ENCODE measurements at regions not wholly inside any gene's neighbourhood (a gene's known extent, or its start where the extent isn't known, plus 50 kb on each side); places are given as distances from the start of the nearest gene placed in this dataset.
"Not testable (repeated sequence)": the region's sequence is repeated elsewhere in the genome, so short reads cannot be mapped to it uniquely, and the experiment has no call there.

DNA sequence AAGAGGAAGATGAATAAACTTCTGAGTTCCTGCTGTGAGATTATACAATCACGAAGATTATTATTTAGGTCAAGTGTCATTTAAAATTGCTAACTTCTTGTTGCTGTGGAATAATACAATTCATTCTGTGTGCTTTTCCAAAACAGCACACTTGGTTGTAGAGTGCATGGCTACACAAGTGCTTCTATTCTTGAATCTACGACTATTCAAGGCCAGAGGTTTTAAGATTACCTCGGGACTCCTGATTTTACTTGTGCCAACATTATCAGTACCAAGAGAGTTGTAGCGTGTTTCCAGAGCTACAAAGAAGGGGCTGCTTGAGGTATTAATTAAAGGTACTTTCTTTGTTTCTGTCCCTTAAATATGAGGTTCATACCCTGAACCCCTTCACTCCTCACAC is 234.0 kb upstream of the PCDH9 start:
- H3K27me3 Mint-ChIP-seq (ENCODE audit: low read depth) = no peaks in the 10 kb centered on the region
- DNase-seq (ENCODE audit: low spot score) = no peak
- H3K27ac Mint-ChIP-seq = no peak overlapping the region
- no peak overlapping the region for H3K4me3 Mint-ChIP-seq
- H3K36me3 Mint-ChIP-seq (ENCODE audit: low read depth) = no peaks in the 10 kb centered on the region
- peaks cover 41% of the 10 kb centered on the region for H3K9me3 Mint-ChIP-seq
- no peaks in the 10 kb centered on the region for H3K4me1 Mint-ChIP-seq (ENCODE audit: low read depth)

DNA sequence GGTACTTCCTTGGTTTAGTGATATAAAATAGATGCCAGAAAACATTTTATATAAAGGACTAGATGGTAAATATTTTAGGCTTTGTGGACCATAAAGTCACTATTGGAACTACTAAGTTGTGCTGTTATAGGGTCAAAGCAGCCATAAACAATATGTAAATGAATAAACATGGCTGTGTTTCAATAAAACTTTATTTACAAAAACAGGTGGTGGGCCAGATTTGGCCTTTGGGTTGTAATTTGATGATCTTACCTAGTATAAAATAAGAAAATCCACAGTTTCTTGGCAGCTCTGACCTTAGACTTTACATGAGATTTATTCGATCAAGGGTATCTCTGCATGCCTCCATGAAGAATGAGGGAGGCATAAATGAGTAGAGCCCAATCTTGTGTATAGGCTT is 232.0 kb upstream of the PCDH9 start:
- Mint-ChIP-seq H3K27me3 (ENCODE audit: low read depth) (no peaks in the 10 kb centered on the region), H3K9me3 (peaks cover 31% of the 10 kb centered on the region), H3K4me1 (ENCODE audit: low read depth) (no peaks in the 10 kb centered on the region), H3K4me3 (no peak overlapping the region), H3K27ac (no peak overlapping the region), H3K36me3 (ENCODE audit: low read depth) (no peaks in the 10 kb centered on the region)
- DNase-seq (ENCODE audit: low spot score) = no peak

DNA sequence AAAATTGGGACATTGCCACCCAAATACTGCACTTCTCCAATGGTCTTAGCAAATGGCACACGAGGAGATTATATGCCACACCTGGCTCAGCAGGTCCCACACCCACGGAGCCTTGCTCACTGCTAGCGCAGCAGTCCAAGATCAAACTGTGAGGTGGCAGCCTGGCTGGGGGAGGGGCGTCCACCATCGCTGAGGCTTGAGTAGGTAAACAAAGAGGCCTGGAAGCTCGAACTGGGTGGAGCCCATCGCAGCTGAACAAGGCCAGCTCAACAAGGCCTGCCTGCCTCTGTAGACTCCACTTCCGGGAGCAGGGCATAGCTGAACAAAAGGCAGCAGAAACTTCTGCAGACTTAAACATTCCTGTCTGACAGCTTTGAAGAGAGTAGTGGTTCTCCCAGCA is 222.4 kb upstream of the PCDH9 start:
- DNase-seq (ENCODE audit: low spot score); H3K4me3 Mint-ChIP-seq; H3K27me3 Mint-ChIP-seq (ENCODE audit: low read depth); H3K27ac Mint-ChIP-seq; H3K36me3 Mint-ChIP-seq (ENCODE audit: low read depth); H3K4me1 Mint-ChIP-seq (ENCODE audit: low read depth): not testable (repeated sequence)
- peaks cover 38% of the 10 kb centered on the region for H3K9me3 Mint-ChIP-seq

- H3K4me1 Mint-ChIP-seq (ENCODE audit: low read depth) = no peaks in the 10 kb centered on the region
- no peaks in the 10 kb centered on the region for H3K27me3 Mint-ChIP-seq (ENCODE audit: low read depth)
- no peak overlapping the region for H3K27ac Mint-ChIP-seq
Measured at GRCh38 chr13:67445436-67445835, 215.3 kb upstream of the PCDH9 start.

DNA sequence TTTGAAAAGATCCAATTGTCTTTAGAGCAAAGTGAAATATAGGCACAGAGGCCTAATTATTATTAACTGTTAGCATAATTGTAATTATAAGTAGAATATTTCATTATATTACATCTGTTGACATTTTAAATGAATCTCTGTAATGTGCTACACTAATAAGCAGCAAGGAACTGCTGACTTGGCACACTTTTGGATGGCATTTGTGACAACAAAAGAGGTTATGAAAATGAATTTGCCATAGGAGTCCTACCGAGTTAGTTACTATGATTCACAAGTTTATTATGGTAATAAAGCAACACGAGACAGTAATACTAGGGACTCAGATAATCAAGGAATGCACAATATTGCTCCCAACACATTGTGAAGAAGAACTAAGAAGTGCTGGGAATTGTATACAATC is 213.8 kb upstream of the PCDH9 start:
- H3K4me3 Mint-ChIP-seq = no peak overlapping the region

More at GRCh38 chr13:67445436-67445835, 215.3 kb upstream of the PCDH9 start:
- no peak overlapping the region for H3K4me3 Mint-ChIP-seq
- no peak for DNase-seq (ENCODE audit: low spot score)
- no peaks in the 10 kb centered on the region for H3K36me3 Mint-ChIP-seq (ENCODE audit: low read depth)
- peaks cover 12% of the 10 kb centered on the region for H3K9me3 Mint-ChIP-seq

DNA sequence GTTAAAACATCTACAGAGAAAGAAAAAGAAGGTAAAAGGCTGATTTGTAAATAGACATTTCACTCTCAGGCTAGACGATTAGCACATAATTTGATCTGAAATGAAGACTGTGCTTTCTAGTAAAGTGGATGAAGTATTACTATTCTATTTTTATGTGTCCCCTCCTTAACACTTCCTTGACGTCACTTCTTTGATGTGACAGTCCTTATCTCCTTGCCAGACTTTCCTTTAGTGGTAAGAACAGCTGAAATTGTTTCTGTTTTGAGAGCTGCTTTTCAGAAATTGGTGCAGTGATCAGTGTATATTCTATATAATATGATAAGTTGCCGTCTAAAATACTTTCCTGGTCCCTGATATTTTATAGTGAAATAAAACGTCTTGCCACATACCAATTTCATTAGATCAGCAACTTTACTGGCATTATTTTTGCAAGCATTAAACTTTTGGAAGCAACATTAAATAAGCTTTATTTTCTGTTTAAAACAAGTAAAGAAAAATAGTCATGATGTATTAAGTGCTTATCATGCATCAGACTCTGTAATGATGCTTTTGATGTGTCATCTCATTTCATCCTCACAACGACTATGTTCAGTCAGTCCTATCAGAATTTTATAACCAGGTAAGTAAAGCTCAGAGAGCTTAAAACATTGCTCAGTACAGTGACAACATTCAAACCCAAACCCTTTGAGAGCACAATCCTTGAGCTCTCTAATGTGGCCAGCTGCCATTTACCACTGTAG is 210.3 kb upstream of the PCDH9 start:
- H3K27ac Mint-ChIP-seq = no peak overlapping the region
- peaks cover 8% of the 10 kb centered on the region for H3K9me3 Mint-ChIP-seq
- no peaks in the 10 kb centered on the region for H3K27me3 Mint-ChIP-seq (ENCODE audit: low read depth)
- H3K36me3 Mint-ChIP-seq (ENCODE audit: low read depth) = no peaks in the 10 kb centered on the region
- H3K4me1 Mint-ChIP-seq (ENCODE audit: low read depth) = no peaks in the 10 kb centered on the region
- no peak overlapping the region for H3K4me3 Mint-ChIP-seq
- no peak for DNase-seq (ENCODE audit: low spot score)

More for the DNA sequence above, 213.8 kb upstream of the PCDH9 start:
- Mint-ChIP-seq H3K27ac (no peak overlapping the region), H3K4me1 (ENCODE audit: low read depth) (no peaks in the 10 kb centered on the region), H3K9me3 (peaks cover 8% of the 10 kb centered on the region), H3K36me3 (ENCODE audit: low read depth) (no peaks in the 10 kb centered on the region), H3K27me3 (ENCODE audit: low read depth) (no peaks in the 10 kb centered on the region)
- DNase-seq (ENCODE audit: low spot score) = no peak

DNA sequence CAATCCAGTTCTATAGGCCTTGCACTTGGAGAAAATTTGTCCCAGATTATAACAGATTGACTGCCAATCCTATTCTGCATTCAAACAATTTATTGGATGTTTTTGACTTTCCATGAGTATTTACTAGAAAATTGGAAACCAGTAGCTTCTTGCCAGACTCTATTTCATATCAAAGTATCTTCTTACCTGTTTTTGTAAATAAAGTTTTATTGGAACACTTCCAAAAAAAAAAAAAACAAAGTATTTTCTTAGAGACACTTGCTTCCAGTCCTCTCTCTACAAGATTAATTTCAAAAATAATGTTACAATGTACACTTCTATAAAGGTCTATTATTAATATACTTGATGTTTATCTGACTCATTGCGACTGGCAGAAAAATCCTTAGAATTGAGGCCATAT is 209.2 kb upstream of the PCDH9 start:
- Mint-ChIP-seq H3K27me3 (ENCODE audit: low read depth) (no peaks in the 10 kb centered on the region), H3K9me3 (peaks cover 8% of the 10 kb centered on the region), H3K27ac (no peak overlapping the region), H3K4me1 (ENCODE audit: low read depth) (no peaks in the 10 kb centered on the region), H3K36me3 (ENCODE audit: low read depth) (no peaks in the 10 kb centered on the region), H3K4me3 (no peak overlapping the region)
- no peak for DNase-seq (ENCODE audit: low spot score)

- Mint-ChIP-seq H3K27me3 (ENCODE audit: low read depth) (no peaks in the 10 kb centered on the region), H3K27ac (no peak overlapping the region), H3K9me3 (peaks cover 8% of the 10 kb centered on the region), H3K4me1 (ENCODE audit: low read depth) (no peaks in the 10 kb centered on the region), H3K4me3 (no peak overlapping the region), H3K36me3 (ENCODE audit: low read depth) (no peaks in the 10 kb centered on the region)
- DNase-seq (ENCODE audit: low spot score) = no peak
Measured at GRCh38 chr13:67438465-67438864, 208.3 kb upstream of the PCDH9 start.

DNA sequence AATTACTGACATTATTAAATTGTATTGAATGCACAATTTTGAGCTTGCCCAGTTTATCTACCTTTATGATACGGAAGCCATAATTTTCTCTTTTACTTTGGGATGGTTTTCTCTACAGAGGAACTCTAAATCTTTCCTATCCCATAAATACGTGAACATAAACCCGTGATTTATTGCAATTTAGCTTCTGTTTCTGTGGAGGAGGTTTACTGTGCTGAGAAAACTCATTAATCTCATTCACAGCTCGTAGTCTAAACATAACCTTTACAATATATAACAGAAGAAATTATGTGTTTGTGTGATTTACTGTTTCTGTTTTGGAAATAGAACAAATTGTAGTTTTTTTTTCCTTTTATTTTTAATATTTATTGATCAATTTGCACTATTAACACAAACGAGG is 207.1 kb upstream of the PCDH9 start:
- no peak for DNase-seq (ENCODE audit: low spot score)
- H3K36me3 Mint-ChIP-seq (ENCODE audit: low read depth) = no peaks in the 10 kb centered on the region
- H3K27me3 Mint-ChIP-seq (ENCODE audit: low read depth) = no peaks in the 10 kb centered on the region
- H3K27ac Mint-ChIP-seq = no peak overlapping the region
- H3K4me3 Mint-ChIP-seq = no peak overlapping the region
- H3K4me1 Mint-ChIP-seq (ENCODE audit: low read depth) = no peaks in the 10 kb centered on the region
- H3K9me3 Mint-ChIP-seq = peaks cover 1% of the 10 kb centered on the region

- Mint-ChIP-seq H3K9me3 (no peaks in the 10 kb centered on the region), H3K4me3 (no peak overlapping the region), H3K27ac (no peak overlapping the region), H3K36me3 (ENCODE audit: low read depth) (no peaks in the 10 kb centered on the region), H3K4me1 (ENCODE audit: low read depth) (no peaks in the 10 kb centered on the region), H3K27me3 (ENCODE audit: low read depth) (no peaks in the 10 kb centered on the region)
- no peak for DNase-seq (ENCODE audit: low spot score)
Measured at GRCh38 chr13:67421475-67421874, 191.3 kb upstream of the PCDH9 start.

DNA sequence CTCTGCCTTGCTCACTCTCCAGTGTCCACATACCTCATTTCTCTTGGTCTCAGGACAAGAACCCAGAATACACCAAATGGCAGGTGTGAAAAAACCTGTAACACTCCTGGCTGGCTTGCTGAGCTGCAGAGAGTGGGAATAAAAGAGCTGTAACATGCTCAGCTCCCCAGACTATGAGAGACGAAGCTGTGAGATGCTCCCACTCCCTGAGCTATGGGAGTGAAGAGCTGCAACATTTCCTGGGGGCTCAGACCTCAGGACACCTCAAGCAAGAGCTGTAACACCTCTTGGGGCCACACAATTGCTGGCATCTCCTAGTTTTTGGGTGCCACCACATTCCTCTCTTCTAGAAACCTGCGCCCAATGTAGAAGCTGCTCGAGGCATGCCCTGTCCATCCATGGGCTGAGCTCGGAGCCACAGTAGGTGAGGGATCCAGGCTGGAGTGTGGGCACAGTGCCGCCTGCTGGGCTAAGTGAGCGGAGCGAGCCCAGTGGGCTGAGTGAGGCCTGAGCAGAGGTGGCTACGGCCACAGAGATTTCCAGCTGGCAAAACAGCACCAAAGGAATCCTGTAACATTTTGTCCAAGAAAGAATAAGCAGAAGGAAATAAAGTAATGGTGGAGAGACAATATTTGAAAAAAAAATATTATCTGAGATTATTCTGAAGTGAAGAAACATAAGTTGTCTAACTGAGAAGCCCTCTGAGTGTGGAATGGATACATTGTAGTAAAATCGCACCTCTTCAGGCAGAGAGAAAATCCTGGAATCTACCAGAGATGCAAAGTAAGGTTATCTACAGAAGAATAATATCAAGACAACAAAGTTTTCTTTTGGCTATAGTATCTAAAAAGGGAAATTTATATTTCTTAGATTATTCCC is 186.2 kb upstream of the PCDH9 start:
- DNase-seq (ENCODE audit: low spot score) = no peak
- Mint-ChIP-seq H3K4me1 (ENCODE audit: low read depth) (no peaks in the 10 kb centered on the region), H3K36me3 (ENCODE audit: low read depth) (no peaks in the 10 kb centered on the region), H3K27ac (no peak overlapping the region), H3K27me3 (ENCODE audit: low read depth) (no peaks in the 10 kb centered on the region), H3K9me3 (no peaks in the 10 kb centered on the region), H3K4me3 (no peak overlapping the region)

DNA sequence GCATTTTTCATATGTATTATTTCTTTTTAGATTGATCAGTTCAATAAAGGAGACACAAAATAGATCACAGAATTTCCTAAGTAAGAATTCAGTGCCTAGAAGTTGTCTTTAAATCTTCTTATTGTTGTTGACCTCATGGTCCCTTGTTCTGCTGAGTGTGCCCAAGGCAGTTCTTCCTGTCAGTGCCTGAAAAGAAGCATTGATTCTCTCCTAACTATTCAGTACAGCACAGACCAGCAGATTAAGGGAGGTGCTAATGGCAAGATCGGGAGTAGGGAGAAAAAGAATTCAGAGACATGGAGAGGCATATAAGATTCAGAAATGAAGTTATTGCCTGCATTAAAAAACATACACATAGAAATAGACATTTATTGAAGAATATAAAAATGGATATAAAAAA is 180.5 kb upstream of the PCDH9 start:
- Mint-ChIP-seq H3K9me3 (peaks cover 3% of the 10 kb centered on the region), H3K27me3 (ENCODE audit: low read depth) (no peaks in the 10 kb centered on the region), H3K4me3 (no peak overlapping the region), H3K36me3 (ENCODE audit: low read depth) (no peaks in the 10 kb centered on the region), H3K4me1 (ENCODE audit: low read depth) (no peaks in the 10 kb centered on the region), H3K27ac (no peak overlapping the region)
- no peak for DNase-seq (ENCODE audit: low spot score)

DNA sequence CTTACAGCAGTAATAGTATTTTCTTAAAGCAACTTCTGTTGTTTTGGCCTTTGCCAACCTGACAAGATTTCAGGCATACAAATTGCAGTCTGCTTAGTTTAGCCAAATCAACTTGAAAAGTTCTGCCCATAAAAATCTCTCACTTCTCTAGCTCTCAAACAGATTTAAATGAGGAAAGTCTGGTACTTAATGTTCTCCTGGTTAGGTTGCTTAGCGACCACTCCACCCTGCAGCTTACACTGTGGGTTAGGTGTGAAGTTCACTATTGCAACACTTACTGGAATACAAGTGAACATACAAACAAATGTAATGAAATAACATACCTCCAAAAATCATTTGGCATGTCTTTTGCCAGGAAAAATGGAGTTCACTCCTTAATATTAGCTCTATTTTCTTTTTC is 178.7 kb upstream of the PCDH9 start:
- H3K36me3 Mint-ChIP-seq (ENCODE audit: low read depth) = no peaks in the 10 kb centered on the region

DNA sequence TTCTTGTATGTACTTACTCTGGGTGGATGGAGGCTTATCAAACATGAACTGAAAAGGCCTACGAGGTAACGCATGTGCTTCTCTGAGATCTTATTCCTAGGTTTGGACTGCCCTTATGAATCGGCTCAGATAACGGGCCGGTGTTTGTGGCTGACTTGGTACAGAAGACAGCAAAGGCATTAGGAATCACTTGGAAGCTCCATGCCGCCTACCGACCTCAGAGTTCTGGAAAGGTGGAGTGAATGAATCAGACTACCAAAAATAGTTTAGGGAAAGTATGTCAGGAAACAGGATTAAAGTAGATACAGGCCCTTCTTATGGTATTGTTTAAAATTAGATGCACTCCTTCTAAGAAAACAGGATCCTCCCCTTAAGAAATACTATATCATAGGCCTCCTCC is 172.4 kb upstream of the PCDH9 start:
- no peak overlapping the region for H3K27ac Mint-ChIP-seq
- H3K36me3 Mint-ChIP-seq (ENCODE audit: low read depth) = no peaks in the 10 kb centered on the region
- no peak overlapping the region for H3K4me3 Mint-ChIP-seq
- no peaks in the 10 kb centered on the region for H3K27me3 Mint-ChIP-seq (ENCODE audit: low read depth)
- DNase-seq (ENCODE audit: low spot score) = no peak
- H3K9me3 Mint-ChIP-seq = peaks cover 34% of the 10 kb centered on the region
- H3K4me1 Mint-ChIP-seq (ENCODE audit: low read depth) = no peaks in the 10 kb centered on the region

More for the DNA sequence above, 178.7 kb upstream of the PCDH9 start:
- Mint-ChIP-seq H3K27ac (no peak overlapping the region), H3K4me3 (no peak overlapping the region), H3K27me3 (ENCODE audit: low read depth) (no peaks in the 10 kb centered on the region), H3K9me3 (peaks cover 10% of the 10 kb centered on the region), H3K4me1 (ENCODE audit: low read depth) (no peaks in the 10 kb centered on the region)
- DNase-seq (ENCODE audit: low spot score) = no peak

Measured in T-helper 2 cell treated with Interferon-gamma antibody and Interleukin-4, amounts not matched to agents 5 μg/mL and 100 μg/mL, for 36 hours (primary cell).